Activated naive CD4-positive, alpha-beta T cell treated with anti-CD3 and anti-CD28 coated beads for 36 hours (primary cell): ENCODE measurements at regions not wholly inside any gene's neighbourhood (a gene's known extent, or its start where the extent isn't known, plus 50 kb on each side); places are given as distances from the start of the nearest gene placed in this dataset.

Experiments
- CTCF ChIA-PET: fragments of 350-600 bp; sonication (Branson Sonifier 250); formaldehyde crosslinking; loops from one replicate; lab custom pipeline; 2021; ENCODE audit warnings: antibody characterized with exemption; lab: Charles Lee
- DNase-seq: peaks from one replicate; pipeline ENCODE4 v3.0.0-alpha.2; 2020
- H3K27ac Mint-ChIP-seq: one replicate; pipeline ENCODE4 v1.8.0; 2021; ENCODE audit warnings: mild to moderate bottlenecking, mixed read lengths
- H3K27me3 Mint-ChIP-seq: one replicate; pipeline ENCODE4 v1.8.0; 2021; ENCODE audit warnings: low read depth, mixed read lengths
- H3K36me3 Mint-ChIP-seq: one replicate; pipeline ENCODE4 v1.8.0; 2021; ENCODE audit warnings: low read depth, mixed read lengths
- H3K4me1 Mint-ChIP-seq: one replicate; pipeline ENCODE4 v1.8.0; 2021; ENCODE audit warnings: low read depth, mixed read lengths
- H3K4me3 Mint-ChIP-seq: one replicate; pipeline ENCODE4 v1.8.0; 2021; ENCODE audit warnings: mild to moderate bottlenecking, moderate library complexity, mixed read lengths
- H3K9me3 Mint-ChIP-seq: one replicate; pipeline ENCODE4 v1.8.0; 2021; ENCODE audit warnings: mixed read lengths
- intact Hi-C: fragments of 100-400 bp; cut with micrococcal nuclease; formaldehyde crosslinking; loops from one replicate; pipeline ENCODE4 v1.15.1; 2023

DNA sequence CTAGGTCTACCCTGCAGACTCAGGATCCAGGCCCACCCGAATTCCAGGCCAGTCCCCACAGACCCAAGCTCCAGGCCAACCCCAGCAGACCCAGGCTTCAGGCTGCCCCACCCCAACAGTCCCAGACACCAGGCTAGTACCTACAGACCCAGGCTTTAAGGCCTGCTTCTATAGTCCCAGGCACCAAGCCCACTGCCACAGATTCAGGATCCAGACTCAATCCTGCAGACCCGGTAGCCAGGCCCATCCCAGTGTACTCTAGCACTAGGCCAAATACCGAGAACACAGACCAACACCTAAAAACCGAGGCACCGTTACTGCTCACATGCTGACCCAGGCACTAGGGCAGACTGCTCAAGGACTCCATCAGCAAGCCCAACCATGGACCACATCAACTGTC is 862.3 kb downstream of the UQCRFS1 start:
- Mint-ChIP-seq H3K9me3 (peaks cover 23% of the 10 kb centered on the region), H3K4me1 (no peaks in the 10 kb centered on the region), H3K36me3 (no peaks in the 10 kb centered on the region), H3K4me3 (no peak overlapping the region), H3K27me3 (no peaks in the 10 kb centered on the region), H3K27ac (no peak overlapping the region)
- no peak for DNase-seq
- intact Hi-C loops: no loop called here
- CTCF ChIA-PET: no interaction called here

DNA sequence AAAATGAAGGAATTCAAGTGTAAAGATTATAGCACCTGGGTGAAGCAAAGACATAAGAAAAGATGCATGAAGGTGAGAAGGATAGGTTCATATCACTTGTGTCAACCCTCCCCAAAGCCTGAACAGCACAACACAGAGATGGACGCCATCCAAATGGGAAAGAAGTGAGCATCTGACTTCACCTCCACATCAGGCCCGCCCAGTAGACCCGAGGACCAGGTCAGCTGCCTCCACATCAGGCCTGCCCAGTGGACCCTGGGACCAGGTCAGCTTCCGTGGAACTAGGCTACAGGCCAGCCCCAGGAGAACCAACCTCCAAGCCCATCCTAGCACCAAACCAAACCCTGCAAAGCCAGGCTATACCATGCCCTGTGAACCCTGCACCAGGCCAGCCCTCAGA is 862.9 kb downstream of the UQCRFS1 start:
- Mint-ChIP-seq H3K9me3 (peaks cover 19% of the 10 kb centered on the region), H3K4me3 (no peak overlapping the region), H3K27me3 (no peaks in the 10 kb centered on the region), H3K4me1 (no peaks in the 10 kb centered on the region), H3K36me3 (no peaks in the 10 kb centered on the region), H3K27ac (no peak overlapping the region)
- intact Hi-C loops: no loop called here
- CTCF ChIA-PET: no interaction called here
- DNase-seq: no peak

DNA sequence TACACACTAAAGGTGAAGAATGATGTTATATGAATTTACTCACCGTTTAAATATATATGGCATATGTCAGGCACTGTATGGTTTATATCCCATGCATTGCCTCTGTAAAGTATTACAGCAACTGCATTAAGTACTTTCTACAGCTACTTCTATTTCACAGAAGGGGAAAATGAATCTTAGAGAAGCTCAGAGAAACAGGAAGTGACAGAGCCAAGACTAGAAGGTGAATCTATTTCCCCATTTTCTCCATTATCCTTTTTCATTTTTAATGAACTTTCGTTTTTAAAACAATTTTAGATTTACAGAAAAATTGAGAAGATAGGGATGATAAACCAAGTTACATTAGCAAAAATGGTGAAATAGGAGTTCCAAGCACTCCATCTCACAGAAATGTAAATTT is 863.3 kb downstream of the UQCRFS1 start:
- intact Hi-C loops: no loop called here
- Mint-ChIP-seq H3K4me3 (no peak overlapping the region), H3K27me3 (no peaks in the 10 kb centered on the region), H3K9me3 (peaks cover 18% of the 10 kb centered on the region), H3K4me1 (no peaks in the 10 kb centered on the region), H3K36me3 (no peaks in the 10 kb centered on the region), H3K27ac (no peak overlapping the region)
- DNase-seq: no peak
- CTCF ChIA-PET: no interaction called here

DNA sequence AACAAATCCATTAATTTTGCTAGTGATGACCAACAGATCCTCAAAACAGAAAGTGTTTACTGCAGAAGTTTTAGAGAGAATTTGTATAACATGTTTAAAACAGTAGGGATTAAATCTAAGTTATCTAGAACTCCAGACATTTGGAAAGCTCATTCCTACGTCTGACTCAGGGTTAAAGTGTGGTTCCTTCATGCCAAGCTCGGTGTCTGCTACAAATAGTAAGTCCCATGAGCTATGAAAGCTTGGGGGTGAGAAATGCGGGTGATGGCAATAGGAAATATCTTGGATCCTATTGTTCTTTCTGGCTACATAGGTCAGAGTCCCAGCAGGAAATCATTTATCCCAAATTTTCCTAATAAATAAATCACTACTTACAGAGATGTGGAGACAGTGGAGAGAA is 867.1 kb downstream of the UQCRFS1 start:
- CTCF ChIA-PET: no interaction called here

DNA sequence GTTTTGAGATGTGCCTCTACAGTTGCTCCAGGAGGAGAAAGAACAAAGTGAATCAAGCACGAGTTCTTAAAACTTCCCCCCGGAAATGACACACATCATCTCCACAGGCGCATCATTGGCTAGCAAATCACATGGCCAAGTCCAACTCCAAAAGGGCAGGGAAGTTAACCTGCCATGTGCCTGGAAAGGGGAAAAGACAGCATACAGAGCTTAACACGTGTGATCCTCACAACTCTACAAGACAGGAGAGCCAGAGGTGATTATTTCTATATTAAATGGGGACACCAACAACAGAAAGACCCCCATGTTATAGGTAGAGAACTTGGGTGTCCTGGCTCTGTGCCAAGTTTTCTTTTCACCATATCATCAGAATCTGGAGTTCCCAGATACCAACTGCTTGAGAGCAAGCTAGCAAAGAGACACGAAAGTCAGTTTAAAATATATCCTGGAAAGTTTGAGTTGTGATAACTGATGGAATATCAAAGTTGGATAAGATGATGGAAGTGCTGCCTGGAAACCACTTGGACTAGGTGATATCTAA is 871.1 kb downstream of the UQCRFS1 start:
- H3K4me3 Mint-ChIP-seq: no peak overlapping the region
- H3K27ac Mint-ChIP-seq: no peak overlapping the region
- CTCF ChIA-PET: no interaction called here
- intact Hi-C loops: no loop called here
- peaks cover 13% of the 10 kb centered on the region for H3K9me3 Mint-ChIP-seq
- DNase-seq: no peak
- peaks cover 2% of the 10 kb centered on the region for H3K27me3 Mint-ChIP-seq
- H3K36me3 Mint-ChIP-seq: no peaks in the 10 kb centered on the region
- H3K4me1 Mint-ChIP-seq: no peaks in the 10 kb centered on the region

More for the DNA sequence above, 867.1 kb downstream of the UQCRFS1 start:
- H3K36me3 Mint-ChIP-seq: no peaks in the 10 kb centered on the region
- no peak overlapping the region for H3K4me3 Mint-ChIP-seq
- intact Hi-C loops: no loop called here
- H3K4me1 Mint-ChIP-seq: no peaks in the 10 kb centered on the region
- H3K27me3 Mint-ChIP-seq: peaks cover 2% of the 10 kb centered on the region
- H3K27ac Mint-ChIP-seq: no peak overlapping the region
- H3K9me3 Mint-ChIP-seq: peaks cover 6% of the 10 kb centered on the region
- DNase-seq: no peak

DNA sequence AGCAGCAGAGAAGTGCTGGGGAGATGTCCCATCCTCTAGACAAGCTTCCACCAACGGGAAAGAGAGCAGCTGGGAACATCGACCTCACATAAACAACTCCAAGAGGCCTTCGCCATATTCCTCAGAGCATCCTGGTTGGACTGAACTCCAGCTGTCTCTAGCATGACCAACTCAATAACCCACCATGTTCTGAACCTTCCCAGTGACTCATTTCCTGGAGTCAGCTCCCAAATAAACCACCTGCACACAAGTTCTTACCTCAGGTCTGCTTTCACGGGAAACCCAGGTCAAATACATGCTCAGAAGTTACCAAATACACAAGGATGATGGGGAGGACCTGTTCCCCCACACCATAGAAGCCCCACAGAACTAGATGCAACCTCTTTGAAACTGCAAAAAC is 878.5 kb downstream of the UQCRFS1 start:
- H3K4me1 Mint-ChIP-seq: no peaks in the 10 kb centered on the region

DNA sequence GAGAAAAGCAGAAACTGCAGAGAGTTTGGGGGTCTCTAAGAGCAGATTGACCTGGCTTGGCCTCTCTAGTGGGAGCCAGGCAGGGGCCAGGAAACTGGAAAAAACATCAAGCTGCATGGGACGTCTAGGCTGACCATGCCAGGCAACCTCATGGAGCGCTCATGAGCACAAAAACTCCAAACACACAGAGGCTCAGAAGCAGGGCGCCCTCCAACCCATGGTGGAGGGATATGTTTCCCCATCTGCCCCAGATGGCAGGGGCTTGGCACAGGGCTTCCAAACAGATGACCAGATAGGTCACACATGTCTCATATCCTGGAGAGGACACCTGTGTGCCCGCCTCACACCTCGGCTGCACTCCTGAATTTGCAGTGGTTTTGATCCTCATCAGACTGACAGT is 879.0 kb downstream of the UQCRFS1 start:
- Mint-ChIP-seq H3K27me3 (no peaks in the 10 kb centered on the region), H3K4me3 (no peak overlapping the region), H3K9me3 (peaks cover 8% of the 10 kb centered on the region), H3K27ac (no peak overlapping the region), H3K4me1 (no peaks in the 10 kb centered on the region), H3K36me3 (peaks cover under 1% of the 10 kb centered on the region)
- intact Hi-C loops: no loop called here
- CTCF ChIA-PET: no interaction called here
- no peak for DNase-seq

More for the DNA sequence above, 878.5 kb downstream of the UQCRFS1 start:
- no peaks in the 10 kb centered on the region for H3K27me3 Mint-ChIP-seq
- no peak overlapping the region for H3K27ac Mint-ChIP-seq
- no peaks in the 10 kb centered on the region for H3K36me3 Mint-ChIP-seq
- DNase-seq: no peak
- H3K9me3 Mint-ChIP-seq: peaks cover 7% of the 10 kb centered on the region
- intact Hi-C loops: no loop called here
- CTCF ChIA-PET: no interaction called here
- H3K4me3 Mint-ChIP-seq: no peak overlapping the region

DNA sequence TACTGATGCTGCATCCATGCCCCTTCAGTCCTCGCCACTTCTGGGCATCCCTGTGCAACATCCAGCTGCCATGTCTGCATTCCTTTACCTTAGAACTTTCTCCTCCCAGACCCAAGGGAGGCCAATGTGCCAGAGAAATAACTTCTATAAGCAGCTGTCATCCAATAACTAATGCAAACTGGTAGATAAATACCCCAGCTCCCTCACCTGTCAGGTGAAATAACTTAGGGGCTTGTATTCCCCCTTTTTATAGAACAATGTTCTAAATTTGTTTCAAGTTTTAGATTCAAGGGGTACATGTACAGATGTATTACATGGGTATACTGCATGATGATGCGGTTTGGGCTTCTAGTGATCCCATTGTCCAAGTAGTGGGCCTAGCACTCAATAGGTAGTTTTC is 880.1 kb downstream of the UQCRFS1 start:
- Mint-ChIP-seq H3K36me3 (peaks cover 2% of the 10 kb centered on the region), H3K27ac (no peak overlapping the region), H3K9me3 (peaks cover 8% of the 10 kb centered on the region), H3K27me3 (no peaks in the 10 kb centered on the region), H3K4me3 (no peak overlapping the region), H3K4me1 (no peaks in the 10 kb centered on the region)
- DNase-seq: no peak
- intact Hi-C loops: no loop called here
- CTCF ChIA-PET: no interaction called here

DNA sequence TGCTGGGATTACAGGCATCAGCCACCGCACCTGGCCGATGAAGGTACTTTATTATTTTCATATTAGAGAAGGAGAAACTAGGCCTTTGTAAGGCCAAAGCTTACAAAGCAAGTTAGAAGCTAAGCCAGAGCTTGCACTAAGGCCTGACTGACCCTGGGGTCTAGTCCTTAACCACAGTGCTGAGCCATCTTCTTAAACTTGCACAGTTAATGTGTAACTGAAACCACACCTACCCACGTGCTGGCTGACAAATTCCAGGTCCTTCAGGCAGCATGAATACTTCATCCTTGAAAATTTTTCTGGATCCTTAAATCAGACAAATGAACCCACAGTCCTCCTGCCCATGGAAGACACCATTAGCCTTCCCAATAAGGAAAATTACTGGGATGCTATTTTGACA is 880.6 kb downstream of the UQCRFS1 start:
- Mint-ChIP-seq H3K4me3 (no peak overlapping the region), H3K27ac (no peak overlapping the region), H3K36me3 (peaks cover 2% of the 10 kb centered on the region), H3K4me1 (no peaks in the 10 kb centered on the region), H3K9me3 (peaks cover 8% of the 10 kb centered on the region), H3K27me3 (no peaks in the 10 kb centered on the region)
- CTCF ChIA-PET: no interaction called here
- intact Hi-C loops: no loop called here
- DNase-seq: no peak

DNA sequence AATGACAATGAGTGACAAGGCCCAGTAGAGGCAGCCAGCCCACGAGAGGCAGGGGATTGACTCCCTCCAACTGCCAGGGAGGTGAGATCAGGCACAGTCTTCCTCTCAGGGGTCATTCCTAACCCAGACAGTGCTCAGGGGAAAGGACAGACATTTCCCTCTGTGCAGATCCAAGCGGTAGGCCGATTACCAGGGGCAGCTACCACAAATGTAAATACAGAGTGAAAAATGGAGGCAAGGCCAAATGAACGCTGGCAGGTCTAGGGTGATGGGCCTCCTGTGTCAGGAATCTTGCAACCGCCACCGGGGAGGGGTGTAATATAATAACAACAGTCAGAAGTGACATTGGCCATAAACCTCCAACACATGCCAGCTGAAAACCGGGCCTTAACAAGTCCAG is 881.4 kb downstream of the UQCRFS1 start:
- intact Hi-C loops: no loop called here
- Mint-ChIP-seq H3K27me3 (no peaks in the 10 kb centered on the region), H3K27ac (no peak overlapping the region), H3K9me3 (peaks cover 8% of the 10 kb centered on the region), H3K4me1 (no peaks in the 10 kb centered on the region), H3K36me3 (peaks cover 2% of the 10 kb centered on the region), H3K4me3 (no peak overlapping the region)
- no peak for DNase-seq
- CTCF ChIA-PET: no interaction called here

DNA sequence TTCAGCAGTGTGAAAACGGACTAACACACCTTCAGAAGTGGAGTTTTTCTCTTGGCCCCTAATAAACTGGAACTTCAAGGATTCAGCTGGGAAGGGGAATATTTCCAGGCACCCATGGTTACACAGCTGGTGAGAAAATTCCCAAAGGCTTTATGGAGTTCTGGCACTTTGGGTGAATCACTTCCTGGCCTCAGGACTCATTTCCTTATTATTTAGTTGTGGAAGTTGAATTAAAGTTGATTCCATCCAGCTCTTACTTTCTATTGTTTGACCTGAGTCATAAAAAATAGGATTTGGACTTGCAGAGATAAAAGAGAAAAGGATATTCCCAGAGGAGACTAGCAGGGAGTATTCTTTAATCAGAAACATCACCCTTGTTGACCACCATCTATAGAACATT is 882.1 kb downstream of the UQCRFS1 start:
- no peak overlapping the region for H3K27ac Mint-ChIP-seq

DNA sequence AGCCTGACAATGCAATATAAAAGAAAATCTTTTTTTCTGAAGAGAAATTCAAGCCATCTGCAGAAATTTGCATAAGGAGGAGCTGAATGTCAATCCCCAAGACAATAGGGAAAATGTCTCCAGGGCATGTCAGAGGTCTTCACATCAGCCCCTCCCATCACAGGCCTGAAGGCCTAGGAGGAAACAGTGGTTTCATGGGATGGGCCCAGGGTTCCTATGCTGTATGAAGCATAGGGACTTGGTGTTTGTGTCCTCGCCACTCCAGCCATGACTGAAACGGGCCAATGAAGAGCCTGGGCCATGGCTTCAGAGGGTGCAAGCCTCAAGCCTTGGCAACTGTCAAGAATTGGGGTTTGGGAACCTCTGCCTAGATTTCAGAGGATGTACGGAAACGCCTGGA is 883.5 kb downstream of the UQCRFS1 start:
- intact Hi-C loops: no loop called here
- no peaks in the 10 kb centered on the region for H3K27me3 Mint-ChIP-seq

More for the DNA sequence above, 882.1 kb downstream of the UQCRFS1 start:
- Mint-ChIP-seq H3K36me3 (peaks cover 2% of the 10 kb centered on the region), H3K27me3 (no peaks in the 10 kb centered on the region), H3K4me3 (no peak overlapping the region), H3K4me1 (no peaks in the 10 kb centered on the region), H3K9me3 (peaks cover 8% of the 10 kb centered on the region)
- no peak for DNase-seq
- intact Hi-C loops: no loop called here
- CTCF ChIA-PET: no interaction called here

DNA sequence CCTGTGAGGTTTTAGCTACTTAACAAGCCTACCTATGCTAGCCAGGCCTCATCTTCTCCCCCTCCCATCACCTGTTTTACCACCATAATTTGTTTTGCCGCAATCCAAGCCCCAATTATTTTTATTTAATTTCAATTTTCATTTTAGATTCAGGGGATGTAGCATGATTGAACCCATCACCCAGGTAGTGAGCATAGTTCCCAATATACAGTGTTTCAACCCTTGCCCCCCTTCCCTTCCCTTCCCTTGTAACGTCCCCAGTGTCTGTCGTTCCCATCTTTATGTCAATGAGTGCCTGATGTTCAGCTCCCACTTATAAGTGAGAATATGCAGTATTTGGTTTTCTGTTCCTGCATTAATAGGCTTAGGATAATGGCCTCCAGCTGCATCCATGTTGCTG is 885.0 kb downstream of the UQCRFS1 start:
- Mint-ChIP-seq H3K27me3 (no peaks in the 10 kb centered on the region), H3K9me3 (peaks cover 8% of the 10 kb centered on the region), H3K4me1 (no peaks in the 10 kb centered on the region), H3K27ac (no peak overlapping the region), H3K4me3 (no peak overlapping the region), H3K36me3 (peaks cover 2% of the 10 kb centered on the region)
- intact Hi-C loops: no loop called here
- CTCF ChIA-PET: interaction anchor here (1.0 kb wide), 1 partner anchor 361 kb away, joined by 3 read pairs; no protein-coding TSS in a partner anchor
- DNase-seq: no peak

More for the DNA sequence above, 883.5 kb downstream of the UQCRFS1 start:
- H3K27ac Mint-ChIP-seq: no peak overlapping the region
- CTCF ChIA-PET: no interaction called here
- no peak for DNase-seq
- H3K36me3 Mint-ChIP-seq: peaks cover 2% of the 10 kb centered on the region
- H3K9me3 Mint-ChIP-seq: peaks cover 8% of the 10 kb centered on the region
- H3K4me3 Mint-ChIP-seq: no peak overlapping the region
- no peaks in the 10 kb centered on the region for H3K4me1 Mint-ChIP-seq
